Prostate gland (tissue), 2 donors: ENCODE measurements at regions not wholly inside any gene's neighbourhood (a gene's known extent, or its start where the extent isn't known, plus 50 kb on each side); places are given as distances from the start of the nearest gene placed in this dataset.

Experiments used
- POLR2A ChIP-seq: fragments of 450-650 bp; IDR thresholded peaks from one replicate; pipeline ENCODE4 v1.6.1; 2016; ENCODE audit warnings: antibody characterized with exemption, mild to moderate bottlenecking
- POLR2AphosphoS5 ChIP-seq: sonication (generic); formaldehyde crosslinking; IDR thresholded peaks from one replicate; pipeline ENCODE4 v1.6.1; 2017; ENCODE audit warnings: antibody characterized with exemption
- TF ChIP-seq, protein P1 (sequence below), 4 experiments: fragments of 200-600 bp in 2 of 4; fragments of 450-650 bp in 2 of 4; sonication (generic) in 2 of 4; IDR thresholded peaks; 1 replicate in 3 of 4; 2 replicates in 1 of 4; pipeline ENCODE4 v1.5.1; 2016 to 2019; ENCODE audit warnings: antibody characterized with exemption in 4 of 4, mild to moderate bottlenecking in 2 of 4, moderate library complexity in 2 of 4

- TF ChIP-seq, protein P1, sequence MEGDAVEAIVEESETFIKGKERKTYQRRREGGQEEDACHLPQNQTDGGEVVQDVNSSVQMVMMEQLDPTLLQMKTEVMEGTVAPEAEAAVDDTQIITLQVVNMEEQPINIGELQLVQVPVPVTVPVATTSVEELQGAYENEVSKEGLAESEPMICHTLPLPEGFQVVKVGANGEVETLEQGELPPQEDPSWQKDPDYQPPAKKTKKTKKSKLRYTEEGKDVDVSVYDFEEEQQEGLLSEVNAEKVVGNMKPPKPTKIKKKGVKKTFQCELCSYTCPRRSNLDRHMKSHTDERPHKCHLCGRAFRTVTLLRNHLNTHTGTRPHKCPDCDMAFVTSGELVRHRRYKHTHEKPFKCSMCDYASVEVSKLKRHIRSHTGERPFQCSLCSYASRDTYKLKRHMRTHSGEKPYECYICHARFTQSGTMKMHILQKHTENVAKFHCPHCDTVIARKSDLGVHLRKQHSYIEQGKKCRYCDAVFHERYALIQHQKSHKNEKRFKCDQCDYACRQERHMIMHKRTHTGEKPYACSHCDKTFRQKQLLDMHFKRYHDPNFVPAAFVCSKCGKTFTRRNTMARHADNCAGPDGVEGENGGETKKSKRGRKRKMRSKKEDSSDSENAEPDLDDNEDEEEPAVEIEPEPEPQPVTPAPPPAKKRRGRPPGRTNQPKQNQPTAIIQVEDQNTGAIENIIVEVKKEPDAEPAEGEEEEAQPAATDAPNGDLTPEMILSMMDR (IDR thresholded peaks at IDR 0.05) = no peak
- TF ChIP-seq POLR2A = no peak
- no peak for TF ChIP-seq POLR2AphosphoS5
These were observed 138.1 kb downstream of the LMNTD1 start for GRCh38 chr12:25415004-25415403.
